ENCODE measurements at regions not wholly inside any gene's neighbourhood (a gene's known extent, or its start where the extent isn't known, plus 50 kb on each side); places are given as distances from the start of the nearest gene placed in this dataset.

- no peak overlapping the region for H2AFZ ChIP-seq (ENCODE audit: low read length)
- no peaks in the 10 kb centered on the region for H3K27me3 ChIP-seq (ENCODE audit: insufficient read depth, low read length)
- no peak overlapping the region for H2BK120ac ChIP-seq (ENCODE audit: low read depth, low read length, poor library complexity, severe bottlenecking)
- H3K18ac ChIP-seq (ENCODE audit: insufficient read length, low read depth, low read length) = no peak overlapping the region
- Mint-ChIP-seq H3K4me1 (no peaks in the 10 kb centered on the region), H3K9me3 (no peaks in the 10 kb centered on the region), H3K36me3 (ENCODE audit: insufficient read depth in 1 of 3, low read depth in 3 of 3) (no peaks in the 10 kb centered on the region), H3K27ac (no peak overlapping the region), H3K27me3 (ENCODE audit: low read depth) (no peaks in the 10 kb centered on the region), H3K4me3 (no peak overlapping the region)
- H3T11ph ChIP-seq (ENCODE audit: low read length) = no peak overlapping the region
- no peak overlapping the region for H3K4me2 ChIP-seq (ENCODE audit: insufficient read depth, insufficient read length, low read length)
- H4K91ac ChIP-seq (ENCODE audit: insufficient read length, low read depth, low read length) = no peak overlapping the region
- no peaks in the 10 kb centered on the region for H3K9me3 ChIP-seq (ENCODE audit: control insufficient read depth, low read depth, low read length)
- no peak overlapping the region for H3K14ac ChIP-seq (ENCODE audit: insufficient read depth, low read length)
- H3K9ac ChIP-seq (ENCODE audit: extremely low read depth, insufficient read length, low read length) = no peak overlapping the region
- H2AK5ac ChIP-seq (ENCODE audit: insufficient read length, low read length) = no peak overlapping the region
- no peak overlapping the region for H4K8ac ChIP-seq (replicated peaks; ENCODE audit: insufficient read length, low read depth, low read length)
- WGBS (ENCODE audit: extremely low coverage, insufficient read length, low lambda C conversion rate) = no CpG with 5 or more reads among the region's 1 CpG
- H3K56ac ChIP-seq (ENCODE audit: insufficient read length, low read depth, low read length) = no peak overlapping the region
- no peak overlapping the region for H3K27ac ChIP-seq (ENCODE audit: insufficient read length, low read depth, low read length)
- H2BK15ac ChIP-seq (ENCODE audit: low read depth, low read length) = no peak overlapping the region
- no peaks in the 10 kb centered on the region for H3K4me1 ChIP-seq (ENCODE audit: insufficient read depth, low read length)
- H2BK20ac ChIP-seq (ENCODE audit: low read depth, low read length, poor library complexity, severe bottlenecking) = no peak overlapping the region
- no peak overlapping the region for H3K4ac ChIP-seq (ENCODE audit: low read depth, low read length)
- no peaks in the 10 kb centered on the region for H3K79me2 ChIP-seq (ENCODE audit: insufficient read depth, low read length)
- no peak overlapping the region for H3K23ac ChIP-seq (ENCODE audit: insufficient read length, low read depth, low read length)
- H3K23me2 ChIP-seq (ENCODE audit: insufficient read length, low read depth, low read length, poor library complexity, severe bottlenecking) = no peaks in the 10 kb centered on the region
- no peak for DNase-seq
- TF ChIP-seq CTCF (conservative IDR thresholded peaks at IDR 0.05) = no peak
- H3K79me1 ChIP-seq (ENCODE audit: insufficient read depth, low read depth, low read length, poor library complexity, severe bottlenecking) = no peaks in the 10 kb centered on the region
- no peak overlapping the region for H4K5ac ChIP-seq (ENCODE audit: insufficient read length, low read depth, low read length)
- no peak overlapping the region for H2BK5ac ChIP-seq (ENCODE audit: insufficient read length, low read length)
- no peak overlapping the region for H2BK12ac ChIP-seq (ENCODE audit: insufficient read length, low read depth, low read length)
- no peaks in the 10 kb centered on the region for H4K20me1 ChIP-seq (ENCODE audit: control insufficient read depth, insufficient read depth, insufficient read length)
These were observed 192.4 kb upstream of the PUM3 start for GRCh38 chr9:3036333-3036700.
